HCT116 (cell line): ENCODE measurements at regions not wholly inside any gene's neighbourhood (a gene's known extent, or its start where the extent isn't known, plus 50 kb on each side); places are given as distances from the start of the nearest gene placed in this dataset.

Experiments used
- ATAC-seq: fragments of 200-7000 bp; cut with Tn5 transposase; 2 replicates; pipeline ENCODE4 v1.9.1; 2020; ENCODE audit warnings: mild to moderate bottlenecking, moderate library complexity
- BruUV-seq: library from RNA; stranded (reverse); fragments of 400-500 nt; replicated peaks from 2 replicates; lab custom pipeline; 2021; lab: Mats Ljungman, UMichigan
- CTCF ChIA-PET: fragments of 300-600 bp; sonication (Branson Sonifier 250); formaldehyde crosslinking; loops from one replicate; lab custom pipeline; 2021; ENCODE audit warnings: antibody characterized with exemption; lab: Charles Lee
- POLR2A ChIA-PET: fragments of 300-600, 350-600 bp; sonication (Branson Sonifier 250); formaldehyde crosslinking; loops from one replicate; lab custom pipeline; 2021; ENCODE audit warnings: antibody characterized with exemption; lab: Charles Lee
- RAD21 ChIA-PET, 2 experiments: fragments of 300-600 bp; sonication (Branson Sonifier 250); formaldehyde crosslinking; loops; one replicate each; lab custom pipeline; 2023; ENCODE audit warnings: low total read pairs in 2 of 2; ENCODE audit not compliant: uncharacterized antibody in 2 of 2, unreplicated experiment in 2 of 2, low non-redundant PET in 1 of 2; lab: Charles Lee
- DNase-seq: peaks from one replicate; pipeline ENCODE4 v3.0.0-alpha.2; 2010; ENCODE audit warnings: low read depth, low spot score
- H2AFZ ChIP-seq: fragments of 200-600 bp; shearing (Covaris generic), sonication (generic); 2 replicates; pipeline ENCODE4 v1.6.1; 2017; ENCODE audit warnings: low read depth, mixed run types, mixed read lengths, antibody characterized with exemption, low read length; ENCODE audit not compliant: poor library complexity, severe bottlenecking
- H3K27ac ChIP-seq: 2 replicates; pipeline ENCODE4 v1.5.1; 2012; ENCODE audit warnings: low read depth, low read length
- H3K27me3 ChIP-seq: fragments of 200-600 bp; sonication (generic); 2 replicates; pipeline ENCODE4 v1.6.1; 2016; ENCODE audit warnings: mixed run types, low read length, mixed read lengths; ENCODE audit not compliant: insufficient read depth
- H3K36me3 ChIP-seq, 2 experiments: fragments of 200-500 bp in 1 of 2; fragments of 200-600 bp in 1 of 2; sonication (Bioruptor generic) in 1 of 2; sonication (generic) in 1 of 2; 2 replicates each; pipeline versions ENCODE4 v1.5.1 to v1.6.1; 2014 to 2016; ENCODE audit warnings: low read length in 2 of 2, inconsistent platforms in 1 of 2, mixed read lengths in 1 of 2, mixed run types in 1 of 2; ENCODE audit not compliant: insufficient read depth in 2 of 2, control insufficient read depth in 1 of 2
- H3K4me1 ChIP-seq, 2 experiments: fragments of 200-600 bp in 1 of 2; sonication (generic) in 1 of 2; 2 replicates each; pipeline versions ENCODE4 v1.5.1 to v1.6.1; 2012 to 2017; ENCODE audit warnings: low read length in 2 of 2, inconsistent platforms in 1 of 2, mild to moderate bottlenecking in 1 of 2, mixed read lengths in 1 of 2, mixed run types in 1 of 2, moderate library complexity in 1 of 2; ENCODE audit not compliant: insufficient read depth in 2 of 2, control insufficient read depth in 1 of 2
- H3K4me2 ChIP-seq: fragments of 200-600 bp; sonication (generic); 2 replicates; pipeline ENCODE4 v1.6.1; 2017; ENCODE audit warnings: mixed run types, low read length, mixed read lengths
- H3K4me3 ChIP-seq, 2 experiments: fragments of 200-600 bp in 1 of 2; sonication (generic) in 1 of 2; replicated peaks in 1 of 2; 2 replicates each; pipeline ENCODE4 v1.5.1; 2011 to 2016; ENCODE audit warnings: low read length in 2 of 2, control low read depth in 1 of 2, low read depth in 1 of 2, mild to moderate bottlenecking in 1 of 2, mixed read lengths in 1 of 2, mixed run types in 1 of 2
- H3K79me2 ChIP-seq: fragments of 200-600 bp; sonication (generic); 2 replicates; pipeline ENCODE4 v1.6.1; 2017; ENCODE audit warnings: mild to moderate bottlenecking, mixed run types, low read length, moderate library complexity, mixed read lengths; ENCODE audit not compliant: insufficient read depth
- H3K9ac ChIP-seq: fragments of 200-600 bp; sonication (generic); 2 replicates; pipeline ENCODE4 v1.6.1; 2016; ENCODE audit warnings: low read length, mixed read lengths
- H3K9me2 ChIP-seq: fragments of 200-600 bp; sonication (generic), shearing (Covaris generic); 2 replicates; pipeline ENCODE4 v1.6.1; 2017; ENCODE audit warnings: mixed run types, mild to moderate bottlenecking, moderate library complexity; ENCODE audit not compliant: insufficient read depth
- H3K9me3 ChIP-seq, 2 experiments: fragments of 200-500 bp in 1 of 2; fragments of 200-600 bp in 1 of 2; sonication (Bioruptor generic) in 1 of 2; sonication (generic) in 1 of 2; 2 replicates each; pipeline ENCODE4 v1.6.1; 2014 to 2017; ENCODE audit warnings: low read length in 2 of 2, mixed read lengths in 2 of 2, inconsistent platforms in 1 of 2, low read depth in 1 of 2, mild to moderate bottlenecking in 1 of 2, mixed run types in 1 of 2, moderate library complexity in 1 of 2; ENCODE audit not compliant: control insufficient read depth in 1 of 2, insufficient read depth in 1 of 2
- H4K20me1 ChIP-seq: fragments of 200-600 bp; sonication (generic), shearing (Covaris generic); 2 replicates; pipeline ENCODE4 v1.6.1; 2017; ENCODE audit warnings: mixed run types, mild to moderate bottlenecking, moderate library complexity; ENCODE audit not compliant: insufficient read depth
- ATF3 ChIP-seq: IDR thresholded peaks from 2 replicates; pipeline ENCODE4 v1.6.1; 2012
- CBX3 ChIP-seq: IDR thresholded peaks from 2 replicates; pipeline ENCODE4 v1.6.1; 2012; ENCODE audit warnings: low read depth
- EGR1 ChIP-seq: IDR thresholded peaks from 2 replicates; pipeline ENCODE4 v1.6.1; 2012; ENCODE audit warnings: low read depth
- EZH2phosphoT487 ChIP-seq: fragments of 200-600 bp; IDR thresholded peaks from 2 replicates; pipeline ENCODE4 v1.6.1; 2018; ENCODE audit warnings: antibody characterized with exemption, borderline replicate concordance
- FOSL1 ChIP-seq: IDR thresholded peaks from 2 replicates; pipeline ENCODE4 v1.6.1; 2012; ENCODE audit warnings: low read depth
- POLR2A ChIP-seq: IDR thresholded peaks from 2 replicates; pipeline ENCODE4 v1.7.0; 2011; ENCODE audit warnings: borderline replicate concordance; ENCODE audit not compliant: insufficient read depth, insufficient read length; ENCODE audit errors: extremely low read depth
- RAD21 ChIP-seq: IDR thresholded peaks from 2 replicates; pipeline ENCODE4 v1.6.1; 2012; ENCODE audit warnings: low read depth, mild to moderate bottlenecking
- REST ChIP-seq: IDR thresholded peaks from 2 replicates; pipeline ENCODE4 v1.6.1; 2012; ENCODE audit warnings: low read depth
- SP1 ChIP-seq: IDR thresholded peaks from 2 replicates; pipeline ENCODE4 v1.6.1; 2012; ENCODE audit warnings: low read depth
- SRF ChIP-seq: IDR thresholded peaks from 2 replicates; pipeline ENCODE4 v1.6.1; 2012; ENCODE audit warnings: low read depth
- TCF7L2 ChIP-seq: IDR thresholded peaks from 2 replicates; pipeline ENCODE4 v1.7.0; 2011; ENCODE audit warnings: borderline replicate concordance, inconsistent platforms; ENCODE audit not compliant: insufficient read depth, insufficient read length; ENCODE audit errors: extremely low read depth
- YY1 ChIP-seq: IDR thresholded peaks from 2 replicates; pipeline ENCODE4 v1.6.1; 2011; ENCODE audit warnings: low read length, low read depth, moderate library complexity, mild to moderate bottlenecking; ENCODE audit not compliant: insufficient replicate concordance; ENCODE audit errors: extremely low read depth
- ZFX ChIP-seq: fragments of 450-650 bp; IDR thresholded peaks from 2 replicates; pipeline ENCODE4 v1.6.1; 2017
- ZNF274 ChIP-seq: fragments of 200-500 bp; sonication (Bioruptor generic); IDR thresholded peaks from 2 replicates; pipeline ENCODE4 v1.6.1; 2014; ENCODE audit warnings: mild to moderate bottlenecking, low read depth, low read length, inconsistent platforms
- intact Hi-C: fragments of 100-400 bp; cut with micrococcal nuclease; formaldehyde crosslinking; loops from 2 replicates; pipeline ENCODE4 v1.10.0; 2022

- no TSS peak for BruUV-seq
- Histone ChIP-seq H3K27ac (no peak overlapping the region), H3K27me3 (no peaks in the 10 kb centered on the region), H3K4me3 (no peak overlapping the region), H3K4me2 (no peak overlapping the region), H3K9ac (no peak overlapping the region), H2AFZ (no peak overlapping the region), H3K79me2 (no peaks in the 10 kb centered on the region), H3K36me3 (no peaks in the 10 kb centered on the region), H3K9me3 (no peaks in the 10 kb centered on the region), H3K4me1 (no peaks in the 10 kb centered on the region), H3K9me2 (no peaks in the 10 kb centered on the region), H4K20me1 (no peaks in the 10 kb centered on the region)
- ATAC-seq (no peak), DNase-seq (no peak)
- CTCF ChIA-PET, result no interaction called here
- POLR2A ChIA-PET, result no interaction called here
- intact Hi-C loops, result no loop called here
- TF ChIP-seq CBX3, result no peak
- TF ChIP-seq ZNF274, result no peak
- TF ChIP-seq SP1, result no peak
- TF ChIP-seq ATF3, result no peak
- TF ChIP-seq ZFX, result no peak
- TF ChIP-seq YY1, result no peak
- no peak for TF ChIP-seq EZH2phosphoT487
- TF ChIP-seq EGR1, result no peak
- TF ChIP-seq POLR2A, result no peak
- no peak for TF ChIP-seq SRF
- no peak for TF ChIP-seq FOSL1
- no peak for TF ChIP-seq REST
- TF ChIP-seq TCF7L2, result no peak
- no peak for TF ChIP-seq RAD21
- RAD21 ChIA-PET, result no interaction called here
Observed at GRCh38 chrX:134177527-134177926, 59.5 kb upstream of the CCDC160 start.
